Skeletal muscle satellite cell (primary cell): ENCODE measurements at regions not wholly inside any gene's neighbourhood (a gene's known extent, or its start where the extent isn't known, plus 50 kb on each side); places are given as distances from the start of the nearest gene placed in this dataset.
"Not testable (repeated sequence)": the region's sequence is repeated elsewhere in the genome, so short reads cannot be mapped to it uniquely, and the experiment has no call there.

Experiments
- H3K27me3 ChIP-seq: 2 replicates; pipeline ENCODE4 v1.7.0; 2013; ENCODE audit warnings: low read length; ENCODE audit not compliant: control insufficient read depth, insufficient read depth
- H3K36me3 ChIP-seq: 2 replicates; pipeline ENCODE4 v1.7.0; 2013; ENCODE audit warnings: mild to moderate bottlenecking, control low read depth, low read length; ENCODE audit not compliant: insufficient read depth
- H3K4me1 ChIP-seq: 2 replicates; pipeline ENCODE4 v1.7.0; 2013; ENCODE audit warnings: low read length; ENCODE audit not compliant: control insufficient read depth, insufficient read depth
- H3K4me2 ChIP-seq: 2 replicates; pipeline ENCODE4 v1.7.0; 2013; ENCODE audit warnings: mild to moderate bottlenecking, low read length
- H3K4me3 ChIP-seq: 2 replicates; pipeline ENCODE4 v1.7.0; 2013; ENCODE audit warnings: low read length
- H3K9ac ChIP-seq: 2 replicates; pipeline ENCODE4 v1.7.0; 2013; ENCODE audit warnings: mild to moderate bottlenecking, low read depth, low read length, moderate library complexity
- H3K9me3 ChIP-seq: replicated peaks from 2 replicates; pipeline ENCODE4 v1.7.0; 2013; ENCODE audit warnings: mild to moderate bottlenecking, control low read depth, low read length

DNA sequence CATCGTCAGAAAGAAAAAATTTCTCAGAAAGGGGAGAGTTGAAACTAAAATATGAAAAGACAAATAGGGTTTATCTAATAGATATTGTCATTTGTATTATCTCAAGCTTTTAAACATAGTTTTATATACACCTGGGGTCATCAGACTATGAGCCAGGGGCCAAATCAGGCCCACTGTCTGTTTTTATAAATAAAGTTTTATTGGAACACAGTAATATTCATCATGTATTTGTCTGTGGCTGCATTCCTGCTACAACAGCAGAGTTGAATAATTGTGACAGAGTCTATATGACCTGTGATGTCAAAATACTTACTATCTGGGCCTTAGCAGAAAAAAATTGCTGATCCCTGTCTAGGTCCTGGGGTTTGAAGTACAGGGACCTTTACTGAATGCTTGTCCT is 120.5 kb upstream of the RUNX1 start:
- Histone ChIP-seq H3K27me3 (no peaks in the 10 kb centered on the region), H3K4me2 (no peak overlapping the region), H3K9ac (no peak overlapping the region), H3K36me3 (no peaks in the 10 kb centered on the region), H3K9me3 (no peaks in the 10 kb centered on the region), H3K4me3 (no peak overlapping the region), H3K4me1 (no peaks in the 10 kb centered on the region)

DNA sequence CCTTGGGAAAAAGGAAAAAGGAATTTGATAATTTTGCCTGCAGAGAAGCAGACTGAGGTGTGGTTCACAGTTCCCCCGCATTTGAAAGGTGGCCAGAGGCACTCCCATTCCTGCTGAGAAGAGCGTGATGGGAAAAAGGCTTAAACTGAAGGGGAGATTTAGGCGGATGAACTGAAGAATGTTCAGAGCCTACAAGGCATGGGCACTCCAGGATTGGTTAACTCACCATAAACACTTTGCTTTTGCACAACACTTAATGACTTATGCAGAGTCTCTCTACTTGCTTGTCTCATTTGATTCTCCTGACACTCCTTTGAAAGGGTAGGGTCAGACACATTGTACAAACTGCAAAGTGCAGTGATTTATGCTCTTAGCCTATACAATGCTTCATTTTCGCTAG is 119.6 kb upstream of the RUNX1 start:
- Histone ChIP-seq H3K9ac (no peak overlapping the region), H3K4me3 (no peak overlapping the region), H3K9me3 (no peaks in the 10 kb centered on the region), H3K36me3 (no peaks in the 10 kb centered on the region), H3K27me3 (no peaks in the 10 kb centered on the region), H3K4me2 (no peak overlapping the region), H3K4me1 (no peaks in the 10 kb centered on the region)

DNA sequence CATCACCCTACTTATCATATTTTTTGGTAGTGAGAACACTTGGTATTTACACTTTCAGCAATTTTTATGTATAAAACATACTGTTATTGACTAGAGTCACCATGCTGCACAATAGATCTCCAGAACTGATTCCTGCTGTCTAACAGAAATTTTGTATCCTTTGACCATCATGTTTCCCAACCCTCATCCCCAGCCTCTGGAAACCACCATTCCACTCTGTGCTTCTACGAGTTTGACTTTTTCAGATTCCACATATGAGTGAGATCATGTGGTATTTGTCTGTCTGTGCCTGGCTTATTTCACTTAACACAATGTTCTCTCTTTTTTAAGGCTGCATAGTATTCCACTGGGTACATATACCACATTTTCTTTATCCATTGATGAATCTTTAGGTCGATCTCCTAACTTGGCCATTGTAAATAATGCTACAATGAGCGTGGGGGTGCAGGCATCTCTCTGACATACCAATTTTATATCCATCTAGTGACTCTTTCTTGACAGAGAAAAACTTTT is 115.9 kb upstream of the RUNX1 start:
- Histone ChIP-seq H3K9ac (no peak overlapping the region), H3K27me3 (no peaks in the 10 kb centered on the region), H3K4me2 (no peak overlapping the region), H3K9me3 (no peaks in the 10 kb centered on the region), H3K4me3 (no peak overlapping the region), H3K36me3 (no peaks in the 10 kb centered on the region), H3K4me1 (no peaks in the 10 kb centered on the region)

DNA sequence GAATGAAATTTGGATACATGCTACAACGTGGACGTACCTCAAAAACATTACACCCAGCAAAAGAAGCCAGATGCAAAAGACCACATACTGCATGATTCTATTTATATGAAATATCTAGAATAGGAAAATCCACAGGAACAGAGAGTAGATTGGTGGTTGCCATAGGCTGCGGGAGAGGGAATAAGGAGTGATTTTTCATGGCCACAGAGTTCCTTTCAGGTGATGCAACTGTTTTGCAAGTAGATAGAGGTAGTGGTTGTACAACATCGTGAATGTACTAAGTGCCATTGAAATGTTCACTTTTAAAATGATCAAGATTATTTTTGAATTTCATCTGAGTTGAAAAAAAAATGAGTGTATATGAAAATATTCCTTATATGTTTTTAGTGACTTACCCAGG is 115.3 kb upstream of the RUNX1 start:
- H3K9ac ChIP-seq, result no peak overlapping the region
- H3K36me3 ChIP-seq, result no peaks in the 10 kb centered on the region
- no peak overlapping the region for H3K4me2 ChIP-seq
- no peak overlapping the region for H3K4me3 ChIP-seq
- H3K4me1 ChIP-seq, result peaks cover 3% of the 10 kb centered on the region
- H3K9me3 ChIP-seq, result no peaks in the 10 kb centered on the region
- no peaks in the 10 kb centered on the region for H3K27me3 ChIP-seq

DNA sequence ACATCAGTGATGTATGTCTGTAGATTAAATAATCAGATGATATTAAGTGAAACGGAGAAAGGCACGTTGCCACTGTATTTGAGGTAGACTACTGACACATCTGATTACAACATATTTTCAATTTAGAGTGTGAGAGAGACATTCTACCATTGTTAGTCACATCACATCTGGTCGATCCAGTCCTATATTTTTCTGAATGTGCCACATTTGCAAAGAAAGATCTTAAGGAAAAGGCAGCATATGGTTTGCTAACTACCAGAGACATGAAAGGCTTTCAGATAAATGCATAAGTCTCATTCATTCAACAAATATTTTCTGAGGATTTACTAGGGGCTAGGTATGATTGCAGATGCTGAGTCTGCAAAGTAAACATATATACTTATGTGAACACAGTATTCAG is 114.3 kb upstream of the RUNX1 start:
- Histone ChIP-seq H3K9me3 (no peaks in the 10 kb centered on the region), H3K4me2 (no peak overlapping the region), H3K4me1 (peaks cover 3% of the 10 kb centered on the region), H3K4me3 (no peak overlapping the region), H3K27me3 (no peaks in the 10 kb centered on the region), H3K9ac (no peak overlapping the region), H3K36me3 (no peaks in the 10 kb centered on the region)

DNA sequence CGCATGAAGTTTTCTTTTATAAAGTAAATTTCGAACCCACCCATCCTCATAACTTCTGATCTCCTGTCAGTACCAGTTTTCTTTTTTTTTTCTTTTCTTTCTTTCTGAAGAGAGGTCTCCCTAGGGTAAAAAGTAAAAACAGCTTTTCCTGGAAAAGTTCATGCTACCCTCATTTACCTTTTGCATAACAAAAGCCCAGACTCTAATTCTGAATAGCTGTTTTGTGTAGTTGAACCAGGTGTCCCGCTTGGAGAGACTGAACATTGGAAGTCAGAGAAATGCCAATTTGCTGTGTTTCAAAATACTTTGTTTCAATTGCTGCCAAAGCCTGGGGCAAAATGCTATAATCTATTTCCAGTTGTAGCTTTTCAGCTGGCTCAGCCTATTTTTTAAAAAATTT is 113.7 kb upstream of the RUNX1 start:
- H3K4me3 ChIP-seq, result no peak overlapping the region
- H3K4me2 ChIP-seq, result no peak overlapping the region
- H3K4me1 ChIP-seq, result peaks cover 3% of the 10 kb centered on the region
- no peaks in the 10 kb centered on the region for H3K36me3 ChIP-seq
- no peak overlapping the region for H3K9ac ChIP-seq
- no peaks in the 10 kb centered on the region for H3K27me3 ChIP-seq
- no peaks in the 10 kb centered on the region for H3K9me3 ChIP-seq

DNA sequence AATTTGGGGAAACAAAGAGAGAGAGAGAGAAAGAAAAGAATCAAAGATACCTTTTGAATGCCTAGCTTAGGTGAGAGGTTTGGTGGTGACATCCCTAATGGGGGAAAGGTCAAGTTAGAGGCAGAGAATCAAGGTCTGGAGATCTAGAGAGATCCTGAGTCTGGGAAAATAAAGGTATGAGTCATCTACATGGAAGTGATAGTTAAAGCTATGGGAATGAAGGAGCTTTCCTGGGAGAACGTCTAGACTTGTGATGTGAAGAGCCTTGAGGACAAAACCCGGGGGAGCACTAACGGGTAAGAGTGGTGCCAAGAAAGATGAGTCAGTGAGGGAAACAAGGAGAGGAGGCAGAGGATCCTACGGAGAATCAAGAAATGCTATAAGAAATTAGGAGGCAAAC is 110.8 kb upstream of the RUNX1 start:
- H3K4me1 ChIP-seq, result peaks cover 3% of the 10 kb centered on the region
- no peak overlapping the region for H3K4me3 ChIP-seq
- H3K9me3 ChIP-seq, result no peaks in the 10 kb centered on the region
- H3K36me3 ChIP-seq, result no peaks in the 10 kb centered on the region
- no peak overlapping the region for H3K4me2 ChIP-seq
- no peak overlapping the region for H3K9ac ChIP-seq
- H3K27me3 ChIP-seq, result no peaks in the 10 kb centered on the region

DNA sequence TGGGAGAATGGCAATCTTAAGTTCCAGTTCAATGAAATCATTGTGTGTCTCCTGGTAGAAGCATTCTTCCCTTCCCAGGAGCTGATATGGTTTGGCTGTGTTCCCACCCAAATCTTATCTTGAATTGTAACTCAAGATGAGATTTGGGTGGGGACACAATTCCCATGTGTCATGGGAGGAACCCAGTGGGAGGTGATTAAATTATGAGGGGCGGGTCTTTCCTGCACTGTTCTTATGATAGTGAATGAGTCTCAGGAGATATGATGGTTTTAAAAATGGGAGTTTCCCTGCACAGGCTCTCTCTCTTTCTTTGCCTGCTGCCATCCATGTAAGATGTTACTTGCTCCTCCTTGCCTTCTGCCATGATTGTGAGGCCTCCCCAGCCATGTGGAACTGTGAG is 108.3 kb upstream of the RUNX1 start:
- H3K9me3 ChIP-seq, H3K4me2 ChIP-seq, H3K4me1 ChIP-seq, H3K4me3 ChIP-seq, H3K36me3 ChIP-seq, H3K27me3 ChIP-seq, H3K9ac ChIP-seq: not testable (repeated sequence)

DNA sequence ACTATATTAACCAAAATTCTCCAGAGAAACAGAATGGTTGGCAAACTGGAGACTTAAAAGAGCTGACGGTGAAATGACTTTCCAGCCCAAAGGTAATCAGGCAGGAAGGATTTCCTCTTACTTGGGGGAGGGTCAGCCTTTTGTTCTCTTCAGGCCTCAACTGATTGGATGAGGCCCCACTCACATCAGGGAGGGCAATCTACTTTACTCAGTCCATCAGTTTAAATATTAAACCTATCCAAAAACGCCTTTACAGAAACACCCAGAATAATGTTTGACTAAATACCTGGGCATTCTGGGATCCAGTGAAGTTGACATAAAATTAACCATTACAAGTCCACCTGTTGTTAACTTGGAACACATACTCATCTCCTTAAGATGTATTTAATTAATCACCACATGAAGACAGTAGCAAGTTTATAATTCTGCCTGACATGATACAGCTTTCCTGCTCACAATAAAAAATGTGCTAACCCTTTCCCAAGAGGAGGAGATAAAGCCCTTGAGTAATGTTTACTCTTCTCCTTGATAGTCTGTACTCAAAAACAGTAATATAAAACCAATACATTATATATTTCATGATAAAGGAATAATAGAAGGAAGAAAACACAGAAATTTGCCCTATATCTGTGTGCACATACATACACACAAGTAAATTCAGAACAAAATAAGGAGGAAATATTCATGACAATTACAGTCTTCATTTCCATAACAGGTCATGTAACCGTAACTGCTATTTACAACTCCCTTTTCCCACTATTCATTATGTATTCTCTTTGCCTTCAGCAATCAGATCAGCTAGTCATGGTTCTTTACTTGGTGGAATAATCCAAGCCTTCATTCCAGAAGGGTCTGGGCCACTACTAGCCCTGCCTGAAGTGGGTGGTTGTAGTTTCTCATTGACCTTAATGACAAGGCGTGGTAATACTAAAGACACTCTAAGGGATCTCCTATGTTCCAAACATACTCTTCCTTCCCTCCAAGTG is 107.5 kb upstream of the RUNX1 start:
- H3K9me3 ChIP-seq, result no peaks in the 10 kb centered on the region

DNA sequence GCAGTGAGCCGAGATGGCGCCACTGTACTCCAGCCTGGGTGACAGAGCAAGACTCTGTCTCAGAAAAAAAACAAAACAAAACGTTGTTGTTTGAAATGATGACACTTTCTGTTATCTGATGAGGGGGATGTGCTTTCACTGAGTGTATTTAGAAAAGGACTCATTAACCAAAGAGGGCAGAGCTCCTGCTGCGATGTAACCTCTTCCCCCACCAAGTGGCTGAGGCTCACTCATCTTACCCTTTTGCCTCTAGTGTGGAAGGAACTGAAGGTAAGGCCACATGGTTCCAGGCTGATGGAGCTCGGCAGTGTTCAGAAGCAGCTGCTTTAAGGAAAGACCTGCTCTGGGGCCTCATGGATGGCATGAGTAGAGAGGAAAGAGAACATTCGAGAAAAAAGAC is 105.7 kb upstream of the RUNX1 start:
- no peaks in the 10 kb centered on the region for H3K36me3 ChIP-seq
- H3K9ac ChIP-seq, result no peak overlapping the region
- H3K4me1 ChIP-seq, result peaks cover 9% of the 10 kb centered on the region
- H3K4me2 ChIP-seq, result no peak overlapping the region
- no peaks in the 10 kb centered on the region for H3K27me3 ChIP-seq
- no peak overlapping the region for H3K4me3 ChIP-seq
- H3K9me3 ChIP-seq, result peaks cover 8% of the 10 kb centered on the region

More for the DNA sequence above, 107.5 kb upstream of the RUNX1 start:
- no peak overlapping the region for H3K9ac ChIP-seq
- no peaks in the 10 kb centered on the region for H3K36me3 ChIP-seq
- H3K4me2 ChIP-seq, result no peak overlapping the region
- H3K4me3 ChIP-seq, result no peak overlapping the region
- no peaks in the 10 kb centered on the region for H3K27me3 ChIP-seq
- H3K4me1 ChIP-seq, result peaks cover 3% of the 10 kb centered on the region

DNA sequence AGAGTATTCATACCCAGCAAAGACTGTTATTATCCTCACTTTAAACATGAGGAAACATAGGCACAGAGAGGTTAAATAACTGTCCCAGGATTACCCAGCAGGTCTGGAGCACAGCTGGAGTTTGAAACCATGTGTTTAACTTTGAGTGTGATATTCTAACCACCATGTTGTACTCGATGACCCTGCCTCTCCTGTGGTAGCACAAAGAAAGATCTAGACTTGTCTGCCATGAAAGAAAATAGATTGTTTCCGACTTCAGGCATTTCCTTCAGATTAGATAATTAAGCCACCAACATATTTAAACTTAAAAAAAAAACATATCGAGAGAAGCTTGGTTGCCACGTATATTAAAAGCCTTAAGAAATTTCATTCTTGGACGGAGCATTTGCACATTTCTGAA is 104.6 kb upstream of the RUNX1 start:
- H3K9me3 ChIP-seq, result peaks cover 9% of the 10 kb centered on the region

More for the DNA sequence above, 104.6 kb upstream of the RUNX1 start:
- Histone ChIP-seq H3K9ac (no peak overlapping the region), H3K36me3 (no peaks in the 10 kb centered on the region), H3K4me3 (no peak overlapping the region), H3K4me2 (no peak overlapping the region), H3K4me1 (peaks cover 7% of the 10 kb centered on the region), H3K27me3 (no peaks in the 10 kb centered on the region)
